Fibroblast of skin of left biceps (primary cell): ENCODE measurements at regions not wholly inside any gene's neighbourhood (a gene's known extent, or its start where the extent isn't known, plus 50 kb on each side); places are given as distances from the start of the nearest gene placed in this dataset.
"Not testable (repeated sequence)": the region's sequence is repeated elsewhere in the genome, so short reads cannot be mapped to it uniquely, and the experiment has no call there.

Source experiments
- DNase-seq, 2 experiments: peaks; one replicate each; pipeline ENCODE4 v3.0.0-alpha.2; 2013; ENCODE audit warnings: low read depth in 2 of 2

GRCh38 chr18:67010919-67011318 is 407.0 kb upstream of the CDH19 start:
- peak in 1 of 2 experiments; percentile 2 for DNase-seq

DNA sequence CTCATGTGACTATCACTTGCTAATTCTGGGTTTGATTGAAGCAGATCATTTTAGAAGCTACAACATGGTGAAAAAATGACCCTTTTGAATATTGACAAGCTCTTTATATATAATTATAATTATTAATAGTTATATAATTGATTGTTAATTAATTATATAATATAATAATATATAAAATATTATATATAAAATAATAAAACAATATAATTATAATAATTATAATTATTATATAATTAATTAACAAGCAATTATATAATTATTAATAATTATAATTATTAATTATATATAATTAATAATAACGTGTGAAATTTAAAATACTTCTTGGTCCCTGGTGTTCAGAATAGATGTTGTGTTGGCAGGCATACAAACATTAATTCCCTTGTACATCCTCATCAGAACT is 404.1 kb upstream of the CDH19 start:
- DNase-seq = no peak

- DNase-seq = no peak
Observed at GRCh38 chr18:67007085-67007484, 403.2 kb upstream of the CDH19 start.

GRCh38 chr18:67001052-67001451 is 397.2 kb upstream of the CDH19 start:
- peak in 1 of 2 experiments; percentile 3 for DNase-seq

DNA sequence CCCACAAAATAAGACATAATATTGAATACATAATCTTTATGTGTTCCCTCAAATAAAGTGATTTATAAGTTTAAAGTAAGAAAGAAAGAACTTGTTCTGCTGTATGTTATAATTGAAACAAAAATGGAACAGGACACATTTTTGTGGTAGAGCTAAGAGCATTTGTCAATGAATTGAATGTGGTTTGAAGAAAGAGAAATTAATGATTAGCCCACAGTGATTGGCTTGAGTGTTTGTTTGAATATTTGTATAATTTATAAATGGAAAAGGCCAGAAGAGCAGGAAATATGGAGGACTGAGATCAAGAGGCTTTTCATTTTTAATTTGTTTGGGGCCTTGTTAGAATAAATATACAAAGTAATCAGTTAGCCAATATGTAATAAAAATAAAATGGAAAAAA is 395.1 kb upstream of the CDH19 start:
- no peak for DNase-seq

GRCh38 chr18:66995270-66995669 is 391.4 kb upstream of the CDH19 start:
- DNase-seq = no peak

DNA sequence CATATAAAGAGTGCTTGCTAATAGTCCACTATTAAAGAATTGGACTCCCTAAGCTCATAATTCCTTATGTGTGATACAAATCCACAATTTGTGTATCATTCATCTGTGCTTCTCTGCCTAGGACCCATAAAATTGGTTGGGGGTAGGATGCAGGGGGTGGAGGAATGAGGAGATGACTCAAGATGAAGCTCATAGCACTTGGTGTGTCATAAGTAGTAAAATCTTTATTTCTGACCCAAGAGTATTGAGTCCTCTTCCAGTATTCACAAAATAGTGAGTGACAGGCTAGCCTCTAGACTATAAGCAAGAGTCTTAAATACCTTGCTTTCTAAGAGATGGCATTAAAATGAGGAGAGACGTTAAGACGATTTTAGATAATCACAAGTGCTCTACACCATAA is 390.9 kb upstream of the CDH19 start:
- DNase-seq = no peak

DNA sequence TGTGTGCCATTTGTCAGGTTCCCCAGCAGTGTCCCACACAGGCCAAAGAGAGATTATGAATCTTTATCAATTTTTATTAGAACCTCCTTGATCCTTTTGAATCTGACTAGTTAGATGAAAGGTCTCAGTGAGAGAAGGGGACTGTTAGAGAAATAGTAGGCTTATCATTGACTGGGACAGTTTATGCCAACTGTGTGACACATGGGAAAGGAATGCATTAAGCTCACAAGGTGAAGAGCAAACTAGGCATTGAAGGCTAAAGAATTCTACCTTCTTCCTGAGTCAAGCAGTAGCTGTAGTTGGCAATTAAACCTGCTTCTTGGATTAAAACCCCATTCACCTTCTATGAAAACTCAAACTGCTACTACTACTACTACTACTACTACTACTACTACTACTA is 389.6 kb upstream of the CDH19 start:
- no peak for DNase-seq

DNA sequence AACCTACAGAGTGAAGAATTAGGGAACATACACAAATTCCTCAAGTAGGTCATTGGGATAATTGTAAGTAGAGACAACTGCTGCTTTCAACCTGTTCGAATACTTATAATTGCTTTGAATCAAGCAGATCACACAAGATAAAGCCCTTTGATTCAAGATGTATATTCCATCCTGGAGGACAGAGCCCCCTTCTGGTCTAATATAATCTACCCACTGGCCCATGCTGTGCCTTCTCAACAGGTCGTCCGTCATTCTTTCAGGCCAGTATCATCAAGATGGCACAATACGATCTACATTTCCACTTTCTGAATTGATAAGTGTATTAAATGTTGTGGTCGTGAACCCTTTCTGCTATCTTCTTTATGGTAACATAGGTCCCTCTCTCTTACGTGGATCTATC is 387.0 kb upstream of the CDH19 start:
- DNase-seq = no peak

GRCh38 chr18:66979009-66979408 is 375.1 kb upstream of the CDH19 start:
- DNase-seq = no peak

GRCh38 chr18:66972681-66973080 is 368.8 kb upstream of the CDH19 start:
- no peak for DNase-seq

- DNase-seq = no peak
Observed at GRCh38 chr18:66971960-66972359, 368.1 kb upstream of the CDH19 start.

GRCh38 chr18:66966171-66966570 is 362.3 kb upstream of the CDH19 start:
- DNase-seq = no peak

DNA sequence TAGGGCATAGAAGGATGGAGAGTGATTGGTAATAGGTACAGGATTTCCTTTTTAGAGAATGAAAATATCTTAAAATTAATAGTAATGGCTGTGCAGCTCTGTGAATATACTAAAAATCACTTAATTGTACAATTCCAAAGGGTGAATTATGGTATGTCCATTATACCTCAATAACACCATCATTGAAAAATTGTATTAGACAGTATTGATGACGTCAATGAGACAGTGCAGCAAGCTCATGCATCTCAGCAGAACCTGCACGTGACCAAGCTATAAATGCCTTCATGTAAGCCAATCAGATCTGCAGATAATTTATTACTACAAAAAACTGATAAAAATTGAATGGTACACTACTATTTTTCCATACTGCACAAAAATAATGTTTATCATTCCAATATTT is 354.4 kb upstream of the CDH19 start:
- no peak for DNase-seq

GRCh38 chr18:66951750-66952149 is 347.9 kb upstream of the CDH19 start:
- DNase-seq = no peak

- DNase-seq = no peak
Observed at GRCh38 chr18:66949419-66949818, 345.5 kb upstream of the CDH19 start.

DNA sequence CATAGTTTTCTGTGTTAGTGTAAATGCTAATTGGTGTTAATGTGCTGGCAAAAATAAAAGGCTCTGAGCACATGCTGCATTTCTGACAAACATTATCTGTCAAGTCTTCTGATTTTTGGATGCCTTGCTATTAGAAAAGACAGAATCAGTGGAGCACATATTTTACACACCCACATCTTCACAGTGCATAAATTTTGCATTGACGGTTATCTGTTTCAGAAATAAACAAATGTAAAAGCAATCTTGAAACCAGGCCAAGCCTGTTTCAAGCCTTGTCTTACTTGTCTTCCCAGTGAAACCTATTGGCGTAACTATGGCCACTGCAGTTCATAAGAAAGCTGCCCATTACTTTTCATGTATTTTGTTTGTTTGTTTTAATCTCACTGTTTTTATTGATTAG is 333.7 kb upstream of the CDH19 start:
- DNase-seq = no peak

GRCh38 chr18:66931010-66931409 is 327.1 kb upstream of the CDH19 start:
- DNase-seq = no peak

DNA sequence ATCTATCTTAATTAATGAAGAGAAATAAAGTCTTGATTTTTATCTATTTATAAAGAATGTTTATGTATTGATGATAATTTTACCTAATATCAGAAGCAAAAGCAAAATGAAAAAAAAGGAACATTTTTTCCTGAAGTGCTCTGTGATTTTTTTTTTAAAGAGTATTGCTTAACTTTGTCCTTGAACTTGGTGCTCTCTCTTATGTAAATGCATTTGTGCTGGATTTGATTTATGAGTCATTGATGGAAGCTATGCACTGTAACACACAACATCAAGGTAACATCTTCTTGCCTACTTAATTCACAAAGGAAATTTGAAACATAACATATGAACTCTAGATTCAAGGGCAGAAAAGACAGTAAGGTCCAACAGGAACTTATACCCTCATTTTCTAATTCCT is 312.9 kb upstream of the CDH19 start:
- DNase-seq = no peak

DNA sequence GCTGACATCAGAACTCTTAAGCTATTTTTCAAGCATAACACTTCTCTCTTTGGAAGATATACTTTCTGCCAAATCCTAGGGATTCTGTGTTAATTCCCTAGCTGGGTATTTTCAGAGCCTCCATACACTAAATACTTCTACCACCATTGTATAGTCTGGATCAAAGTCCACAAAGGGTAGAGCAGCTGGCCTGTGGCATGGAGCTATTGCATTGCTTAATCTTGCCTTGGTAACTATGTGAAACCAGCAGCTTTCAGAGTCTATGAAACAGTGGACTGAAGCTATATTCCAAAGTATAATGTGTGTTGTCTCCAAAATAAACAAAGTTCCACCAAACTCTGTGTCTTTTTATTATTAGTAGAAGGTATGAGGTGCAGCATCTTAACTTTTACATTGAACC is 296.9 kb upstream of the CDH19 start:
- DNase-seq = no peak

- no peak for DNase-seq
Observed at GRCh38 chr18:66895631-66896030, 291.7 kb upstream of the CDH19 start.

- DNase-seq = no peak
Observed at GRCh38 chr18:66894851-66895250, 291.0 kb upstream of the CDH19 start.

GRCh38 chr18:66892388-66892787 is 288.5 kb upstream of the CDH19 start:
- not testable (repeated sequence) for DNase-seq

GRCh38 chr18:66874812-66875474 is 271.1 kb upstream of the CDH19 start:
- no peak for DNase-seq
